ENCODE measurements at regions not wholly inside any gene's neighbourhood (a gene's known extent, or its start where the extent isn't known, plus 50 kb on each side); places are given as distances from the start of the nearest gene placed in this dataset.

- no peak for TF ChIP-seq ZBTB40 (IDR thresholded peaks at IDR 0.05)
- no peak for TF ChIP-seq ZBTB40 (CRISPR knock-in tag; IDR thresholded peaks at IDR 0.05)
- no peak for TF ChIP-seq ZNF212 (CRISPR knock-in tag; IDR thresholded peaks at IDR 0.05)
- TF ChIP-seq ZC3H8 (IDR thresholded peaks at IDR 0.05): no peak
- no peak for TF ChIP-seq PKNOX1 (IDR thresholded peaks at IDR 0.05)
- no peak for TF ChIP-seq NELFE (IDR thresholded peaks at IDR 0.05; ENCODE audit: insufficient read depth, insufficient read length)
- TF ChIP-seq ZSCAN29 (IDR thresholded peaks at IDR 0.05): no peak
- TF ChIP-seq SRSF3 (IDR thresholded peaks at IDR 0.05; ENCODE audit: insufficient read depth, low read length): no peak
- no peak for TF ChIP-seq MTA1 (IDR thresholded peaks at IDR 0.05; ENCODE audit: borderline replicate concordance)
- no peak for TF ChIP-seq EWSR1 (IDR thresholded peaks at IDR 0.05; ENCODE audit: borderline replicate concordance, low read depth, partially characterized antibody)
- TF ChIP-seq HMG20B (CRISPR knock-in tag; IDR thresholded peaks at IDR 0.05): no peak
- no peak for TF ChIP-seq ZC3H4 (CRISPR knock-in tag; IDR thresholded peaks at IDR 0.05; ENCODE audit: borderline replicate concordance)
- no peak for TF ChIP-seq ZBTB11 (CRISPR knock-in tag; IDR thresholded peaks at IDR 0.05)
- no peak for TF ChIP-seq PCBP1 (IDR thresholded peaks at IDR 0.05; ENCODE audit: low read depth, low read length, poor library complexity, severe bottlenecking)
- TF ChIP-seq GTF2F1 (IDR thresholded peaks at IDR 0.05; ENCODE audit: low read depth, low read length): no peak
- TF ChIP-seq SMAD1 (IDR thresholded peaks at IDR 0.05; ENCODE audit: low read depth, low read length, partially characterized antibody): no peak
These were observed 173.4 kb upstream of the RGS18 start (continued) for GRCh38 chr1:191984856-191985255.
